GM10248 (cell line): ENCODE measurements at regions not wholly inside any gene's neighbourhood (a gene's known extent, or its start where the extent isn't known, plus 50 kb on each side); places are given as distances from the start of the nearest gene placed in this dataset.

Experiments used
- CTCF ChIA-PET: fragments of 300-600 bp; sonication (Branson Sonifier 250); formaldehyde crosslinking; extraction: SDS; loops from one replicate; lab custom pipeline; 2021; ENCODE audit warnings: antibody characterized with exemption; lab: Yijun Ruan, JAX
- POLR2A ChIA-PET: fragments of 350-650 bp; sonication (Branson Sonifier 250); formaldehyde crosslinking; extraction: SDS; loops from one replicate; lab custom pipeline; 2020; ENCODE audit warnings: antibody characterized with exemption; lab: Yijun Ruan, JAX
- DNase-seq: peaks from one replicate; pipeline ENCODE4 v3.0.0; 2012; ENCODE audit errors: extremely low spot score
- CTCF ChIP-seq: IDR thresholded peaks from 2 replicates; pipeline ENCODE4 v1.5.1; 2012; ENCODE audit warnings: mild to moderate bottlenecking, low read depth; ENCODE audit errors: extremely low read depth, missing control alignments, control extremely low read depth

GRCh38 chr10:53477313-53477675 is 704.7 kb upstream of the MBL2 start:
- TF ChIP-seq CTCF: no peak
- POLR2A ChIA-PET: no interaction called here
- no peak for DNase-seq
- CTCF ChIA-PET: no interaction called here

- no peak for DNase-seq
- POLR2A ChIA-PET: no interaction called here
- CTCF ChIA-PET: no interaction called here
- no peak for TF ChIP-seq CTCF
These were observed 704.2 kb upstream of the MBL2 start for GRCh38 chr10:53476650-53477312.

- no peak for DNase-seq
- CTCF ChIA-PET: no interaction called here
- TF ChIP-seq CTCF: no peak
- POLR2A ChIA-PET: no interaction called here
These were observed 696.8 kb upstream of the MBL2 start for GRCh38 chr10:53469383-53469782.

DNA sequence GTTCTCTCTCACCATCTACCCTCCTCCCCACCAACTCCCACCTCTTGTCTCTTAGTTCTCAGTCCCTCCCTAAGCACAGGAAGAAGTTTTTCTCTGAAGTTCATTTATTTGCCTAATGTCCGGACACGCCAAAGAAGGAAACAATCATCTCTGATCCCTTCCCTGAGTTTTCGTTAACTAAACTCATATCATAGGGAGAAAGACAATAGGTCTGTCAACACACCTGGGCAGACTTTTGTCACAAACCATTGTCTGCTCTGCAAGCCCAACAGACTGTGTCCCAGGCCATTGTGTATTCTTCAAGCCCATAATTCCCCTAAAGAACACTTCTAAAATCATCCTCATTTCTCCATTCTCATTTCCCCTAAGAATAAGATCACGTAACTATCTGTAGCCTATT is 691.0 kb upstream of the MBL2 start:
- no peak for TF ChIP-seq CTCF
- no peak for DNase-seq
- POLR2A ChIA-PET: no interaction called here
- CTCF ChIA-PET: no interaction called here

GRCh38 chr10:53458007-53458406 is 685.4 kb upstream of the MBL2 start:
- ChIA-PET CTCF (interaction anchor here (1.1 kb wide), 1 partner anchor 16 kb away, joined by 4 read pairs; no protein-coding TSS in a partner anchor), POLR2A (no interaction called here)
- no peak for DNase-seq

GRCh38 chr10:53453196-53453595 is 680.6 kb upstream of the MBL2 start:
- DNase-seq: no peak
- TF ChIP-seq CTCF: no peak
- POLR2A ChIA-PET: no interaction called here
- CTCF ChIA-PET: no interaction called here

More at GRCh38 chr10:53458007-53458406, 685.4 kb upstream of the MBL2 start:
- no peak for TF ChIP-seq CTCF
